ENCODE measurements at regions not wholly inside any gene's neighbourhood (a gene's known extent, or its start where the extent isn't known, plus 50 kb on each side); places are given as distances from the start of the nearest gene placed in this dataset.
A peak's percentile ranks its signal among the peaks of the same experiment; 100 is the strongest.

- TF ChIP-seq RAD21 (IDR thresholded peaks at IDR 0.05; ENCODE audit: low read length): peak; percentile 86
Observed at GRCh38 chr3:112734736-112735350, 93.9 kb upstream of the CCDC80 start (continued).

- CTCF ChIA-PET: interaction anchor here (0.6 to 2.1 kb wide), 21 partner anchors 13 to 300 kb away, joined by 3 to 35 read pairs (median 5); partner anchors contain the start of genes CCDC80 and GTPBP8
- H3K9ac ChIP-seq (ENCODE audit: low read depth, low read length): no peak overlapping the region
- peak overlapping the region; percentile 50 for H2BK20ac ChIP-seq (ENCODE audit: low read depth, low read length)
- DNase-seq: peak; percentile 61
- WGBS, 2 experiments (ENCODE audit: extremely low coverage in 2 of 2, insufficient read length in 1 of 2): no CpG with 5 or more reads among the region's 2 CpGs
- no peak overlapping the region for H2AFZ ChIP-seq (replicated peaks; ENCODE audit: low read length, poor library complexity)
- H3K9me1 ChIP-seq (ENCODE audit: insufficient read depth, low read length): no peaks in the 10 kb centered on the region
- peak overlapping the region; percentile 66 for H2BK120ac ChIP-seq (ENCODE audit: low read depth, low read length)
- TF ChIP-seq ELK1 (IDR thresholded peaks at IDR 0.05; ENCODE audit: borderline replicate concordance, low read depth, low read length): no peak
- TF ChIP-seq BHLHE40 (IDR thresholded peaks at IDR 0.05; ENCODE audit: low read depth, low read length): no peak
- TF ChIP-seq MXI1 (IDR thresholded peaks at IDR 0.05; ENCODE audit: borderline replicate concordance, low read depth, low read length): no peak
- no peak for TF ChIP-seq CEBPB (IDR thresholded peaks at IDR 0.05; ENCODE audit: low read depth, low read length)
- TF ChIP-seq RFX5 (IDR thresholded peaks at IDR 0.05; ENCODE audit: low read depth, low read length): no peak
- no peak for TF ChIP-seq CTCF (conservative IDR thresholded peaks at IDR 0.05; ENCODE audit: low read depth, low read length)
- TF ChIP-seq FOS (IDR thresholded peaks at IDR 0.05; ENCODE audit: low read depth, low read length): no peak
- peak; percentile 70; the same call in 1 of the 2 replicates for TF ChIP-seq USF2 (IDR thresholded peaks at IDR 0.05; ENCODE audit: low read depth, low read length)
- no peaks in the 10 kb centered on the region for H3K79me1 ChIP-seq (ENCODE audit: low read depth in 1 of 2, low read length in 2 of 2)
- no peak overlapping the region for H3K4me2 ChIP-seq (ENCODE audit: low read depth, low read length)
- dilution Hi-C loops (cut with HindIII; ENCODE audit: low sequenced_read_pairs, unreplicated experiment) (no loop called here), in situ Hi-C loops (cut with MboI; ENCODE audit: low sequenced_read_pairs) (loop anchor here (10.0 kb wide), 1 partner anchor 251 kb away; no protein-coding TSS in a partner anchor), intact Hi-C loops (cut with micrococcal nuclease) (loop anchor here (1.0 to 10.0 kb wide), 5 partner anchors 80 to 891 kb away; no protein-coding TSS in a partner anchor)
- peak overlapping the region; percentile 20 for H2BK5ac ChIP-seq (ENCODE audit: low read depth, low read length, poor library complexity, severe bottlenecking)
- no peaks in the 10 kb centered on the region for H3K27me3 ChIP-seq (ENCODE audit: control insufficient read depth, insufficient read depth, low read length)
- no peak overlapping the region for H4K5ac ChIP-seq (ENCODE audit: low read depth, low read length)
- no peak overlapping the region for H2AK9ac ChIP-seq (replicated peaks; ENCODE audit: low read depth, low read length, poor library complexity)
- ATAC-seq (ENCODE audit: low read depth): peak; percentile 58
- peak overlapping the region; percentile 30; the same call in 1 of the 3 replicates for H2BK15ac ChIP-seq (ENCODE audit: low read depth, low read length)
- H3K56ac ChIP-seq (ENCODE audit: extremely low read depth, insufficient read depth, low read length): no peak overlapping the region
- H2AK5ac ChIP-seq (ENCODE audit: low read depth, low read length): no peak overlapping the region
- H4K8ac ChIP-seq (ENCODE audit: low read depth in 2 of 2, low read length in 2 of 2): peak overlapping the region; percentile 35 to 47; a peak in 2 of 4 replicates
- no peaks in the 10 kb centered on the region for H3K36me3 ChIP-seq (ENCODE audit: control insufficient read depth, insufficient read depth, low read length)
- no peaks in the 10 kb centered on the region for H4K20me1 ChIP-seq (ENCODE audit: insufficient read depth, low read length)
- no TSS peak for BruUV-seq (replicated peaks)
- H3K14ac ChIP-seq (replicated peaks; ENCODE audit: low read depth, low read length): no peak overlapping the region
- peak overlapping the region; percentile 19; the same call in 1 of the 2 replicates for H4K91ac ChIP-seq (ENCODE audit: insufficient read depth, low read depth, low read length)
- 0 out of 2 replicates have a peak, but pooled peaks cover 1% of the 10 kb centered on the region for H3K4me1 ChIP-seq (ENCODE audit: control insufficient read depth, insufficient read depth, low read length)
- H3K18ac ChIP-seq (ENCODE audit: low read depth, low read length): no peak overlapping the region
- no peak overlapping the region for H3K27ac ChIP-seq (ENCODE audit: insufficient read depth, low read length)
- H3K23ac ChIP-seq (ENCODE audit: low read depth, low read length): no peak overlapping the region
- H3K4me3 ChIP-seq (ENCODE audit: insufficient read depth, low read depth, low read length): no peak overlapping the region
- POLR2A ChIA-PET (ENCODE audit: unreplicated experiment): no interaction called here
- H3K4ac ChIP-seq (ENCODE audit: low read depth, low read length): no peak overlapping the region
- H3K9me3 ChIP-seq (ENCODE audit: control insufficient read depth, insufficient read depth, low read length): 0 out of 2 replicates have a peak, but pooled peaks cover 3% of the 10 kb centered on the region
Observed at GRCh38 chr3:112734171-112734570, 93.2 kb upstream of the CCDC80 start.

All from IMR-90 (cell line).